ENCODE measurements at regions not wholly inside any gene's neighbourhood (a gene's known extent, or its start where the extent isn't known, plus 50 kb on each side); places are given as distances from the start of the nearest gene placed in this dataset.

DNA sequence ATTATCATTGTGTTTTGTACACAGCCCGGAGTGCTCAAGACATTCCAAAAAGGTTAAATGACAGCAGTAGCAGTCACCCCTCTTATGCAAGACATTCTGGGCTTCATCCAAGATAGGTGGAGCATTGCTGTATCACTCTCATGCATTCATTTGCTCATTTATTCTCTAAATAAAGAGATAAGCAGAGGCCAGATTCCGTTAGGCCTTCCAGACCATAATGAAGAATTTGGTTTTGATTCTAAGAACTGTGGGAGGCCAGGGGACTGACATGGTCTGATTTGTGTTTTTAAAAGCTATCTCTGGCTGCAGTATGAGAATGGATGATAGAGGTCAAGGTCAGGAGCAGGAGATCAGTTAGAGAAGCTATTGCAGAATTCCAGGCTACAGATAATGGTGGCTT, 145.8 kb downstream of the KCNRG start:
- Histone ChIP-seq H3K27me3 (ENCODE audit: control insufficient read depth, insufficient read depth, low read length) (no peaks in the 10 kb centered on the region), H3K4me3 (ENCODE audit: low read depth, low read length) (no peak overlapping the region), H3K36me3 (ENCODE audit: control insufficient read depth, insufficient read depth, low read length) (no peaks in the 10 kb centered on the region)
- no peak for DNase-seq (ENCODE audit: low read depth)
- TF ChIP-seq, protein P1, sequence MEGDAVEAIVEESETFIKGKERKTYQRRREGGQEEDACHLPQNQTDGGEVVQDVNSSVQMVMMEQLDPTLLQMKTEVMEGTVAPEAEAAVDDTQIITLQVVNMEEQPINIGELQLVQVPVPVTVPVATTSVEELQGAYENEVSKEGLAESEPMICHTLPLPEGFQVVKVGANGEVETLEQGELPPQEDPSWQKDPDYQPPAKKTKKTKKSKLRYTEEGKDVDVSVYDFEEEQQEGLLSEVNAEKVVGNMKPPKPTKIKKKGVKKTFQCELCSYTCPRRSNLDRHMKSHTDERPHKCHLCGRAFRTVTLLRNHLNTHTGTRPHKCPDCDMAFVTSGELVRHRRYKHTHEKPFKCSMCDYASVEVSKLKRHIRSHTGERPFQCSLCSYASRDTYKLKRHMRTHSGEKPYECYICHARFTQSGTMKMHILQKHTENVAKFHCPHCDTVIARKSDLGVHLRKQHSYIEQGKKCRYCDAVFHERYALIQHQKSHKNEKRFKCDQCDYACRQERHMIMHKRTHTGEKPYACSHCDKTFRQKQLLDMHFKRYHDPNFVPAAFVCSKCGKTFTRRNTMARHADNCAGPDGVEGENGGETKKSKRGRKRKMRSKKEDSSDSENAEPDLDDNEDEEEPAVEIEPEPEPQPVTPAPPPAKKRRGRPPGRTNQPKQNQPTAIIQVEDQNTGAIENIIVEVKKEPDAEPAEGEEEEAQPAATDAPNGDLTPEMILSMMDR (IDR thresholded peaks at IDR 0.05; ENCODE audit: insufficient read depth, low read depth, low read length), result no peak
- ChIA-PET CTCF (no interaction called here), POLR2A (no interaction called here)

DNA sequence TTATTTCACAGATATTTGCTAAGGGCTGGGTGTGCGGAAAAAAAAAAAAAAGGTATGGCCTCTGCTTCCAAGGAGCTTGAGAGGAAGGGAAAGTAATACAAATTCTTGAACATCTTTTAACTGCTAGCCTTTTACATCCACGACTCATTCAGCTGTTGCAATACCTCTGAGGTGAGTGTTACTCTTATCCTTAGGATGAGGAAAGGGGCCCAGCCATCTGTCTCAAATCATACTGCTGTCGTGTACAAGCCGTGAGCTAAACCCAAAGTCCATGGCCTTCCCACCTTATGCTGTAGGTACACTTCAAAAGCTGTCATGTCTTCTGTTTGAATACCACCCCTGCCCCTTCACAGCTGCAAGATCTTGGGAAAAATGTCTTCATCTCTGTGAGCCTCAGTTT, 146.8 kb downstream of the KCNRG start:
- Histone ChIP-seq H3K36me3 (ENCODE audit: control insufficient read depth, insufficient read depth, low read length) (no peaks in the 10 kb centered on the region), H3K4me3 (ENCODE audit: low read depth, low read length) (no peak overlapping the region), H3K27me3 (ENCODE audit: control insufficient read depth, insufficient read depth, low read length) (no peaks in the 10 kb centered on the region)
- ChIA-PET POLR2A (interaction anchor here (0.6 kb wide), 1 partner anchor 62 kb away, joined by 4 read pairs; no protein-coding TSS in a partner anchor), CTCF (no interaction called here)
- no peak for DNase-seq (ENCODE audit: low read depth)
- TF ChIP-seq, protein P1 (IDR thresholded peaks at IDR 0.05; ENCODE audit: insufficient read depth, low read depth, low read length), result no peak

DNA sequence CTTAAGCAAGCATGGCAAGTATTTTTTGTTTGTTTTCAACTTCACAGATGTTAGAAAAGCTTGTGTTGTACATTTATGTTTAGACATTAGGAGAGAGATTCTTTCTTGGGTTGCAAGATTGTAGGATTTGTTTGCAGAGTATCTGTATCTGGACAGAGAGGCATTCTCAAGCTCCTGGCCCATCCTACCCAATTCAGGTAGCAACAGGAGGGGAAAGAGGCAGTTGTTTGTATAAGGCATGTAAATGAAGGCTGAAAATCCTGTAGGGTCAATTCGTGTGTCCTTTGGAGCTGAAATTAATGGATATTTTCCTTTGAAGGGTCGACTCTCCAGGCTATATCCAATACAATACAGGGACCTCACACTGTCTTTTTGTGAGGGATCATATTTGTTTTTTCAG, 147.3 kb downstream of the KCNRG start:
- DNase-seq (ENCODE audit: low read depth), result no peak
- ChIA-PET CTCF (no interaction called here), POLR2A (interaction anchor here (0.6 kb wide), 1 partner anchor 61 kb away, joined by 4 read pairs; no protein-coding TSS in a partner anchor)

DNA sequence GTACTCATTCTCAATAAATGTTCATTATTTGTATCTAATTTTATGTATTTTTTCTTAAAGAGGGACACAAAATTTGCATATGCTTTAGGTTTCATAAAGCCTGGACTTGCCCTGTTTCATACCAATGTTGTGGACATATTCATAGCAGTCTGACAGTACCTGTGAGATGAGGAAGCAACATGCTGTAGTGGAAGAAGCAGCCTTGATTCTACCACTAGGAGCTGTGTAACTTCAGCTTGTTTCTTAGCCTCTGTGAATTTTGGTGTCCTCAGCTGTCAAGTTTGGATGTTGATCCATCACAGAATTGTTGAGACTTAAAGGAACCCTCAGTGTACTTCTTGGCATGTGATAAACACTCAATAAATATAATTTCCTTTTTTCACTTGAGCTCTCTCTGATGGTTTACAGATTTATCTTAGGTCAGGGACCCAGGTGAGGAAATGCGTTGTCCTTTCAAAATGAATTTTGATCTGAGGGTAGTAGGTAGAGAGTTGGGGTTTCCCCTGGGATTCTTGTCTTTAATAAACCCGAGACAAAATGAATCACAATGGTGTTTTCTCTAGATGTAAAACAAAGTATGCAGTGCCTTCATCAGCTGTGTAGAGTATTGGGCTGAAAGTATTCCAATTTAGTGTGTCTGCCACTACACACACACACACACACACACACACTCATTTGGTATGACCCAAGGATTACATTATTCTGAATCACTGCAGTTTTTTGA, 152.1 kb downstream of the KCNRG start:
- no peak for DNase-seq (ENCODE audit: low read depth)
- 0 out of 2 replicates have a peak, but pooled peaks cover 1% of the 10 kb centered on the region for H3K27me3 ChIP-seq (ENCODE audit: control insufficient read depth, insufficient read depth, low read length)
- H3K4me3 ChIP-seq (ENCODE audit: low read depth, low read length), result no peak overlapping the region
- TF ChIP-seq, protein P1 (IDR thresholded peaks at IDR 0.05; ENCODE audit: insufficient read depth, low read depth, low read length), result no peak
- ChIA-PET POLR2A (no interaction called here), CTCF (interaction anchor here (0.8 kb wide), 1 partner anchor 12 kb away, joined by 3 read pairs; no protein-coding TSS in a partner anchor)
- no peaks in the 10 kb centered on the region for H3K36me3 ChIP-seq (ENCODE audit: control insufficient read depth, insufficient read depth, low read length)

More for the DNA sequence above, 147.3 kb downstream of the KCNRG start:
- Histone ChIP-seq H3K4me3 (ENCODE audit: low read depth, low read length) (no peak overlapping the region), H3K36me3 (ENCODE audit: control insufficient read depth, insufficient read depth, low read length) (no peaks in the 10 kb centered on the region), H3K27me3 (ENCODE audit: control insufficient read depth, insufficient read depth, low read length) (no peaks in the 10 kb centered on the region)
- TF ChIP-seq, protein P1 (IDR thresholded peaks at IDR 0.05; ENCODE audit: insufficient read depth, low read depth, low read length), result no peak

DNA sequence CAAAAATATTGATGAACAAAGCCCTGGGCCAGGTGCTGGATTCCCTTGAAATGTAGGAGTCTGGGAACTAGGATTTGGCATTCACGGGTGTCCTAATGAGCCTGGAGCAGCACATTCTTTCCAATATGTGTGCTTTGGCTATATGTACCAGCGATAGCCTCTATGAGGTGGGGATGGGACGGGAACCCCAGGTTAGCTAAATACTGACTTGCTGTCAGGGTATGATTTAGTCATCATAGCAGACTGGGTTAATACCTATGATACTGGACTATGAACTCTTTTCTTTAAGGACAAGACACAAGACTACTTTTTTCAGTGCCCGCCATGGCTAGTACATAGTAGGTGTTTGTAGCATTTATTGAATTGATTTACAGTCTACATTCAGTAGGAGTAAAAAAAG, 152.7 kb downstream of the KCNRG start:
- no peak overlapping the region for H3K4me3 ChIP-seq (ENCODE audit: low read depth, low read length)
- H3K36me3 ChIP-seq (ENCODE audit: control insufficient read depth, insufficient read depth, low read length), result no peaks in the 10 kb centered on the region
- ChIA-PET POLR2A (no interaction called here), CTCF (interaction anchor here (0.8 kb wide), 2 partner anchors 8 to 11 kb away, joined by 3 read pairs; no protein-coding TSS in a partner anchor)
- H3K27me3 ChIP-seq (ENCODE audit: control insufficient read depth, insufficient read depth, low read length), result 0 out of 2 replicates have a peak, but pooled peaks cover 1% of the 10 kb centered on the region
- no peak for DNase-seq (ENCODE audit: low read depth)
- TF ChIP-seq, protein P1 (IDR thresholded peaks at IDR 0.05; ENCODE audit: insufficient read depth, low read depth, low read length), result no peak

Data from BJ (cell line).